ENCODE measurements at regions not wholly inside any gene's neighbourhood (a gene's known extent, or its start where the extent isn't known, plus 50 kb on each side); places are given as distances from the start of the nearest gene placed in this dataset.
"Not testable (repeated sequence)": the region's sequence is repeated elsewhere in the genome, so short reads cannot be mapped to it uniquely, and the experiment has no call there.

GRCh38 chr11:103584720-103585119 lies 451.7 kb upstream of the DDI1 start:
- DNase-seq (ENCODE audit: low read depth in 3 of 3) = no peak

- no peak for DNase-seq (ENCODE audit: low read depth in 3 of 3)
Observed at GRCh38 chr11:103585401-103585800, 451.0 kb upstream of the DDI1 start.

- no peak for DNase-seq (ENCODE audit: low read depth in 3 of 3)
Observed at GRCh38 chr11:103585911-103586310, 450.5 kb upstream of the DDI1 start.

GRCh38 chr11:103586756-103587155 lies 449.7 kb upstream of the DDI1 start:
- DNase-seq (ENCODE audit: low read depth in 3 of 3) = no peak

GRCh38 chr11:103587901-103588788 lies 448.3 kb upstream of the DDI1 start:
- DNase-seq (ENCODE audit: low read depth in 3 of 3) = no peak

- DNase-seq (ENCODE audit: low read depth in 3 of 3) = no peak
Observed at GRCh38 chr11:103591554-103591953, 444.9 kb upstream of the DDI1 start.

- no peak for DNase-seq (ENCODE audit: low read depth in 3 of 3)
Observed at GRCh38 chr11:103594283-103594682, 442.2 kb upstream of the DDI1 start.

GRCh38 chr11:103596315-103596714 lies 440.1 kb upstream of the DDI1 start:
- DNase-seq (ENCODE audit: low read depth in 3 of 3) = no peak

GRCh38 chr11:103601225-103601846 lies 435.1 kb upstream of the DDI1 start:
- peak in 2 of 3 donors; percentile 3 to 4 for DNase-seq (ENCODE audit: low read depth in 3 of 3)

GRCh38 chr11:103602840-103603239 lies 433.6 kb upstream of the DDI1 start:
- no peak for DNase-seq (ENCODE audit: low read depth in 3 of 3)

GRCh38 chr11:103604310-103604709 lies 432.1 kb upstream of the DDI1 start:
- DNase-seq (ENCODE audit: low read depth in 3 of 3) = no peak

GRCh38 chr11:103608566-103608965 lies 427.9 kb upstream of the DDI1 start:
- no peak for DNase-seq (ENCODE audit: low read depth in 3 of 3)

GRCh38 chr11:103609117-103610066 lies 427.0 kb upstream of the DDI1 start:
- DNase-seq (ENCODE audit: low read depth in 3 of 3) = no peak

GRCh38 chr11:103610435-103610834 lies 426.0 kb upstream of the DDI1 start:
- no peak for DNase-seq (ENCODE audit: low read depth in 3 of 3)

GRCh38 chr11:103611526-103612260 lies 424.7 kb upstream of the DDI1 start:
- not testable (repeated sequence) for DNase-seq (ENCODE audit: low read depth in 3 of 3)

- not testable (repeated sequence) for DNase-seq (ENCODE audit: low read depth in 3 of 3)
Observed at GRCh38 chr11:103612451-103612850, 424.0 kb upstream of the DDI1 start.

- DNase-seq (ENCODE audit: low read depth in 3 of 3) = not testable (repeated sequence)
Observed at GRCh38 chr11:103616586-103616985, 419.9 kb upstream of the DDI1 start.

- no peak for DNase-seq (ENCODE audit: low read depth in 3 of 3)
Observed at GRCh38 chr11:103618528-103618927, 417.9 kb upstream of the DDI1 start.

- no peak for DNase-seq (ENCODE audit: low read depth in 3 of 3)
Observed at GRCh38 chr11:103619480-103619879, 417.0 kb upstream of the DDI1 start.

GRCh38 chr11:103619938-103620337 lies 416.5 kb upstream of the DDI1 start:
- no peak for DNase-seq (ENCODE audit: low read depth in 3 of 3)

GRCh38 chr11:103622296-103622695 lies 414.1 kb upstream of the DDI1 start:
- no peak for DNase-seq (ENCODE audit: low read depth in 3 of 3)

Data from stimulated activated CD4-positive, alpha-beta T cell treated with anti-CD3 and anti-CD28 coated beads, TNF-alpha, amount 100 ng/mL, for 48 hours (primary cell).